Glomerular visceral epithelial cell (primary cell): ENCODE measurements at regions not wholly inside any gene's neighbourhood (a gene's known extent, or its start where the extent isn't known, plus 50 kb on each side); places are given as distances from the start of the nearest gene placed in this dataset.

ENCODE experiments used
- DNase-seq: peaks from one replicate; pipeline ENCODE4 v3.0.0-alpha.2; 2016; ENCODE audit errors: extremely low spot score

- DNase-seq, result no peak
Observed at GRCh38 chr6:15039136-15039535, 206.7 kb upstream of the JARID2 start.

GRCh38 chr6:15042938-15043337, 202.9 kb upstream of the JARID2 start:
- DNase-seq, result no peak

- DNase-seq, result no peak
Observed at GRCh38 chr6:15044146-15044882, 201.6 kb upstream of the JARID2 start.

- DNase-seq, result no peak
Observed at GRCh38 chr6:15044948-15045347, 200.9 kb upstream of the JARID2 start.

GRCh38 chr6:15046751-15047150, 199.1 kb upstream of the JARID2 start:
- no peak for DNase-seq

- DNase-seq, result no peak
Observed at GRCh38 chr6:15048367-15048766, 197.5 kb upstream of the JARID2 start.

GRCh38 chr6:15058200-15059061, 187.4 kb upstream of the JARID2 start:
- no peak for DNase-seq

- DNase-seq, result no peak
Observed at GRCh38 chr6:15061180-15061641, 184.7 kb upstream of the JARID2 start.

GRCh38 chr6:15061908-15062515, 183.9 kb upstream of the JARID2 start:
- no peak for DNase-seq

- DNase-seq, result peak; percentile 97
Observed at GRCh38 chr6:15062516-15063252, 183.2 kb upstream of the JARID2 start.

GRCh38 chr6:15063253-15063853, 182.5 kb upstream of the JARID2 start:
- peak; percentile 23 for DNase-seq

- no peak for DNase-seq
Observed at GRCh38 chr6:15065261-15065989, 180.4 kb upstream of the JARID2 start.

GRCh38 chr6:15066089-15066758, 179.6 kb upstream of the JARID2 start:
- DNase-seq, result no peak

GRCh38 chr6:15073344-15073789, 172.5 kb upstream of the JARID2 start:
- DNase-seq, result peak; percentile 87

- DNase-seq, result no peak
Observed at GRCh38 chr6:15073883-15074465, 171.9 kb upstream of the JARID2 start.

- no peak for DNase-seq
Observed at GRCh38 chr6:15074806-15075205, 171.1 kb upstream of the JARID2 start.

GRCh38 chr6:15076565-15076964, 169.3 kb upstream of the JARID2 start:
- DNase-seq, result no peak

- DNase-seq, result peak; percentile 82
Observed at GRCh38 chr6:15077006-15077405, 168.9 kb upstream of the JARID2 start.

GRCh38 chr6:15077961-15078360, 167.9 kb upstream of the JARID2 start:
- DNase-seq, result no peak
